NCI-H146 treated with DMSO at 0.1 percent for 48 hours (cell line): ENCODE measurements at regions not wholly inside any gene's neighbourhood (a gene's known extent, or its start where the extent isn't known, plus 50 kb on each side); places are given as distances from the start of the nearest gene placed in this dataset.

Source experiments
- DNase-seq: peaks from one replicate; lab custom pipeline; 2025; ENCODE audit not compliant: unreplicated experiment; lab: John Stamatoyannopoulos, UW

DNA sequence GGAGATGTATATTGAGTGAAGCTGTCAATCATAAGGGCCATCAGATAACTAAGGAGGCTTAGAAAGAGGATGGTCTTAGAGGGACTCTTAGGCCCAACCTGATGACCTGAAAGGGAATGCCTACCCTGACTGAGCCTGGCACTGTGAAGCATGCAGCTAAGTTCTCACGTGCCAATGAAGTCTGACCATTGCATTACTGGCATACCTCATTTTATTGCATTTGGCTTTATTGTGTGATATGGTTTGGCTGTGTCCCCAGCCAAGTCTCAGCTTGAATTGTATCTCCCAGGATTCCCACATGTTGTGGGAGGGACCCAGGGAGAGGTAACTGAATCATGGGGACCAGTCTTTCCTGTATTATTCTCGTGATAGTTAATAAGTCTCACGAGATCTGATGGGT, 421.6 kb upstream of the SGCD start:
- no peak for DNase-seq

DNA sequence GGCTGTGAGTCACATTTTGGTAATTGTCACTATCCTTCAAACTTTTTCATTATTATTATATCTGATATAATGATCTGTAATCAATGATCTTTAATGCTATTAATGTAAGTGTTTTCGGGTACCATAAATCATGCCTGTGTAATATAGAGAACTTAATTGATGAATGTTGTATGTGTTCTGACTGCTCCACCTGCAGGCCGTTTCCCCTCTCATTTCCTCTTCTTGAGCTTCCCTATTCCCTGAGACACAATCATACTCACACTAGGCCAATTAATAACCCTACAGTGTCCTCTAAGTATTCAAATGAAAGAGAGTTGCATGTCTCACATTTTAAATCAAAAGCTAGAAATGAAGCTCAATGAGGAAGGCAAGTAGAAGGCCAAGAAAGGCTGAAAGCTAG, 420.9 kb upstream of the SGCD start:
- DNase-seq, result no peak

DNA sequence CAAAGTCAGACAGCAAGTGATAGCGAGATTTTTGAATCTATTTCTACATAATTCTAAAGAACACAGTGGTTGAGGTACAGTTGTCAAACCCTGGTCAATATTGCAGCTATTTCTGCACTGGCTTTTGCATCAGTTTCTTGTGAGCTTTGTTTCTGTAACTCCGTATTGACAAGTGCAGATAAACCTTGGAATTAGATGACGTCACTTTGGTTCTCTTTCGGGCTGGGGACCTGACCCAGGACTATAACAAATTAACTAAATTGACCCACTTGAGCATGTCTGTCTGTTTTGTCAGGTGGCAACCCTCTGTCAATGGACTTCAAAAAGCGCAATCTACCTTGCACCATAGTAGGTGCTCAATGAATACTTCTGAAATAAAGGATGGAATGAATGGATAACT, 418.4 kb upstream of the SGCD start:
- DNase-seq, result no peak

DNA sequence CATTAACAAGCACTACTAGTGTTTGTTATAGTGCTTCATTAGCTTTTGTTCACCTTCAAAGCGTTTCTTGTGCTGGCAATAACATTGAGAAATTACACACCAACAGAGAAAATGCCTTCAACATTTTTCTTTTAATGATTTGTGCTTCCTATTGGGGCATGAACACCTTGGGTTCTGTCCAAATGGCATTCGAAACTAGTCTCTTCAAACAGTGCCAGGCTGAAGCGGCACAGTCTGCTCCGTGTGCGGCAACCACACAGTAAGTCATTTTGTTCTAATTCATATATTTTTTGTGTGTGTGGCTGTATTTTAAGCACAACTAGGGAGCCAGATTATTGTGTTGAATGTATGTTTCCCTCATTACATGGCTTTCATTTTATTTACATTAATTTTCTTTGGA, 414.7 kb upstream of the SGCD start:
- no peak for DNase-seq

DNA sequence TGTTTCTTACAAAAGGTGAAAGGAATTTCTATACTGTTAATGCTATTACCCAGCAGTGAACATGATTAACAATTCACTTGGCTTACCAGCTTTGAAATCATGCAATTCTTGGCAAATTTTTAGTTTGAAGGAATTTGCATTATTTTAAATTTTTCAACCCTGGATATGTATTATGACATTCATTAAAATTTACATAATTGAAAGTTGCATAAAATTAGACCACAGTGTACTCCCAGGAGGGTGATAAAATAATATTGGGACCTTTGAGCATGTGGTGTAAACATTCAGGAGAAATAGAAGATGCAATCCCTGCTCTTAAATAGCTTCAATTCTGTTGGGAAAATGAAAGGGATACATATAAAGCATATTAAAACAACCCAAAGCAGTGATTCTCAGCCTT, 412.2 kb upstream of the SGCD start:
- no peak for DNase-seq

DNA sequence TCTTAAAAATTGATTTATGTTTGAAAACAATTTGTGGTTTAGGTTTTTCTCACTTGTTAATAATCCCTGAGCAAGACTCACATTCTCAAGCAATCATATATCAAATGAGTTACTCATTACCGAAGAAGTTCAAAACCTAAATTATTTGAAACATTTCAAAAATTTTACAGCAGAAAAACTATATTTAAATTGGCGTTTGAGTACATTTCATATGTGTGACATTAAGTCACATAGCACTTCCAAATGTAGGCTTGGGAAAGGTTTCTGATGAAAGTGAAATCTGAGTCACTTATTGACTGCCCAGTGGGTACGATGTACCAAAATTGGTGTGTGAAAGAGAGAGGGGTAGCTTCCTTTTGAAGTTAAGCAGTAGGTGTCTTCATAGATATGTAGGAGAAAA, 411.4 kb upstream of the SGCD start:
- DNase-seq, result no peak

DNA sequence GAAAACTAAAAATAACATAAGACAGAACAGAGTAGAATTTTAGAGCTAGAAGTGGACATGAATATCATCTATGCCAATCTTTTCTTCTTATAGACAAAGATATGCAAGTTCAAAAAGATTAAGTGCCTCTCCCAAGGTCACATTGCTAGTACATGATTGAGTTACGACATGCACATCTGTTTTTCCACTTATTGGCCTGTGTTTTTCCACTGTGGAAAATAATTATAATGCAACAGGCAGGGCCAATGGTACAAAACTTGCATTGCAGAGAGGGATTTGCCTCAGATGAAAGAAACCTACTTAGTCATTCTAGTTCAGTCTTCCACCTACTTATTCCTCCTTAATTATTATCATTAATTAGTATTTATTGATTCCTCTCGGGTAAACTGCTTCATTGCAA, 407.8 kb upstream of the SGCD start:
- DNase-seq, result no peak

DNA sequence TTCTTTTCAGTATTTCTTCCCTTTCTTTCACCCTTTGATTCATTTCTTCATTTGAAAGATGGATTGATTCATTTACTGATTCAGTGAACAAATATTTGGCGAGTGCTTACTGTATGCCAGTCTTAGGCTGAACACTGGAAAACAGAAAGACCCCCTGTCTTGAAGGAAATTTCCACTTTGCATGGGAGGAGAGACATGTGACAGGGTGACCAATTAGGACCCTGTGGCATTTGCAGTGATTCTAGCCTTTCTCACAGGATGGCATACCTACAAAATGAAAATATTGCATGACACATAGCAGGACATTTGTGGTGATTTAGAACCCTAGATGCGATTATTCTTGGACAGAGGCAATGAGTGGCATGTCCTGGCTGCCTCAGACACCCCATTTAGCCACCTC, 407.2 kb upstream of the SGCD start:
- DNase-seq, result no peak

DNA sequence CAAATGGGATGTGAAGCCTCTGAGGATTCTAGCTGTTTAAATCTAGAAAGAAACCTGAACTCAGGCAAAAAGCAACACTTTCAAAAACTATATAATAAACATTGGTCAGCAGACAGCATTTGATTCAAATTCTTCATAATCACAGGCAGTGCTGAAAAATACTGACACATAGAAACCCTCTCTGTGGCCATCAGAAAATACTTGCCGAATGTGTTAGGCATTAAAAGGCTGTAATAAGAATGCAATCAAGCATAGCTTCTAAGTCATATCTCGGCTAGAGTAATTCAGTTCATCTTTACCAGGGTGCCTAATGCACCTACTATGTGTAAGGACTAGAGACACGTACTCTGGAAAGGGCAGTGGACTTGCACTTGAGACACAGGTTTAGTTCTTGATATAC, 405.3 kb upstream of the SGCD start:
- no peak for DNase-seq

DNA sequence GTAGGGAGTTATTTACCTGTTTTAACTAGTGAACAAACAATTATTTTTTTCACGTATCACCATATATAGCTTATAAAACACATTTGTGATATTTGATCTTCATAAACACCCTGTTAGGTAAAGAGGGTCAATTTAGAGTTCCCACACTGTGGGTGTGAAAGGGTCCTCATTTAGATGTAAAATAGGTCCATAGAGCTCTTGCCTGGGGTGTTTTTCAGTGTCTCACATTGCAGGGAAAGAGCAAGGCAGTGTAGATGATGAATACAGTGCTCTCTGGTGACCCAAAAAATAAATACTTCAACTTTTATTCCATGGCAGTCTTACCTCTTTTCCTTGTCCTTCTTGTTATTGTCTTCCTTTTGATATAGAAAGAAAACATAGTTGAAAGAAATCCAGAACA, 403.2 kb upstream of the SGCD start:
- no peak for DNase-seq

DNA sequence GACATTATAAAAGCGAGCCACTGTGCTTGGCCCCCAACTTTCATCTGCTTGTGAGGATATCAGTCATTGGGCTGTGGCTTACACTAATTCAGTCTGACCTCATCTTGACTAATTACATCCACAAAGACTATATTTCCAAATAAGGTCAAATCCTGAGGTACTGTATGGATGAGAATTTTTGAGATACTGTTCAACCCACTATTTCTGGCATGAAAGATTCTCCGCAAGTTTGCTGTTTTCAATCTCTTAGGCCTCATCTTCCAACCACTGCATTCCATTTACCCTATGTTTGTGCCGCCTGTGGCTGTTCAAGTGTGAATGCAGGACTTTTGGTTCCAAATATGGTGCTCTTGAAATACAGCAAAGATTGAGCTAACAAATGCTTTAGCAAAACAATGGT, 400.9 kb upstream of the SGCD start:
- DNase-seq, result no peak

DNA sequence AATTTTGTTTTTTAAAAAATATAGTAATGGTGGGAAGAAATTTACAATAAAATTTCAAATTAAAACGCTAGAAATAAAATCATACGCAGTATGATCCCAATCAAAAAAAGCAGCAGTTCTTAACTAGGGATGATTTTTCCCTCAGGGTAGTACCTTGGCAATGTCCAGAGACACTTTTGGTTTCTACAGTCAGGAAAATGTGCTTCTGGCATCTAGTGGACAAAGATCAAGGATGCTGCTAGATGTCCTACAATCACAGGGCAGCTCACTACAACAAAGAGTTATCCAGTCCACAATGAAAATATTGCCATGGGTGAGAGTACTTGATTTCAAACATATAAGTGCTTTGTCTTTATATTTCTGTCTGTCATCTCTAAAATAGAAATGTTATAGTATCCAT, 400.2 kb upstream of the SGCD start:
- DNase-seq, result no peak

DNA sequence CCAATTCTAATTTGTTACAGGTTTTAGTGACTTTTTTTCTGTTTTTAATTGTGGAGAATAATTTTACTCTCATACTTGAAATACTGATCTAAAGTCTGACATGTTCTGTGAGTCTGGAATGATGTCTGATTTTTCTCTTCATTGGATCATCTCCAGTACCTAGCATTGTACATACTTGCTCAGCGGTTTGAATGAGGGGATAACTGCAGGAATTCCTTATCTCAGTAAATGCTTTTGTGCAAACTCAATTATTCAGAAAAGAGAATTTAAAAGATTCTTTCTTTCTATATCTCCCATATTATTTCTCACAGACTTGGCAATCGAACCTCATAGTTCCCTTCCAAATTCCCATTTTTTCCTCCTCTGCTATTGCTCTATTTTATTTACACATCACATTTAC, 397.9 kb upstream of the SGCD start:
- DNase-seq, result no peak

DNA sequence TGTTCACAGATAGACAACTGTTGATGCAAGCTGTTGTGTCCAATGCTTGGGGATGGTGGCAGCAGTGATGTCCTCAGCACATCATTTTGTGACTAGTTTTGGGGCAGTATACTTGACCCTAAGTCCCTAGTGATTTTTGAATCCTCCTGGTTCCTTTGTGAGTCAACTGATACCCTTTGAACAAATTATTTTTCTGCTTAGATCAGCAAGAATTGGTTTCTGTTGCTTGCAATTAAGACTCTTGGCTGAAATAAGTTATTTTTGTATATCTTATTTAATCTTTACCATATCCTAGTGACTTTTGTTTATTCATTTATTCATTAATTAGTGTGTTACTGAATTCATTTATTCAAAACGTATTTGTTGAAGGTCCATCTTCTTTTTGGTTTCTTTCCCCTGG, 392.0 kb upstream of the SGCD start:
- no peak for DNase-seq

DNA sequence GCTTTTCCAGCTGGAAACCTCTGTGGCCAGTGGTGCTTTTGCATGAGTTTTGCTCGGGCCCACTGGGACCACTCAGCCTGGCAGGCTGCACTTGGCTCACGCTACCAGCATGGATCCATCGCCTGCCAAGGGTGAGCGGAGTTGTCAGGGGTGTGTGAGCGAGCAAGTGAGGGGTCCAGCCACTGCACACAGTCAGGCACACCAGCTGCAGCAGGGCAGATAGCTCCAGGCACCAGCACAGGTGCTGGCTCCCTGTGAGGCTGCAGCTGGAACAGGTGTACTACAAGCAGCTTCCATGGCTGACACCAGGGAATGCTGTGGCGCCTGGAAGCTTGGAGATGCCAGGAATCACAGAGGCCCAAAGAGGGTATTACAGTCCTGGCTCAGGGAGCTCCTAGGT, 391.2 kb upstream of the SGCD start:
- DNase-seq, result no peak

DNA sequence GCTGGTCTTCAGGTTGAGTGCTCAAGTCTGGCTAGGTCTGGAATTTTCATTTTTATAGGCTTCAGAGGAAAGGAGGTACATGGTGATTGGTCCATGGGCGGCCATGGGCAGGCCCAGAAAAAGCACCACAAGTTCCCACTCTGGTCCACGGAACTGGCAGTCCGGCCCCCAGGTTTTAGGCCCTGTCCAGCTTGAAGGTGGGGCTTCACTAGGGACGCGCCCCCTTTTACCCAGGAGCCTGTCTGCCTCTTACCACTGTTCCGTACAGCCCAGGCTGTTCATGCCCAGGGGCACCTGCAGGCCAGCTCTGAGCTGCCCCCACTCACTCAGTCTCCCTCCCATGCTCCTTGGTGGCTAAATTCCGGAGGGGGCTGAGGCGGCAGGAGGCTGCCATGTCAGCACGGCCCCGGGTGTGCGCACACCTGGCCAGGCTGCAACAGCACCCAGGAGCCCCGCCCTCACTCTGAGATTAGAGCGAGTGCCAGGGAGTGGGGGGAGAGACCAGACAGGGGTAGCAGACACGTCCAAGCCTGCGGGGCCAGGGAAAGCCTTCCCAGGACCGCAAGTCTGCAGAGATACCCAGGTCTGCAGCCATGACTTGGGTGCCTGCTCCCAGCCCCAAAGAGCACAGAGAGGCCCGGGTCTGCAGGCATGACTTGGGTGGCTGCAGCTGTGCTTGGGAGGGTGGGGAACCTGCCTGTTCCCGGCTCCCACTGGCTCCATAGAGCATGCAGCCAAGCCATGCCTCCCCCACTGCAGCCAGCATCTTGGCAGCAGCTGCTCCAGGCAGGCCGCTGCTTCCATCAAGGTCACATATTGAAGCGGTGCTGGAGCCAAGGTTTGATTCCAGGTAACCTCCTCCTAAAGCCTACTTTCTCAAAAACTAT, 390.2 kb upstream of the SGCD start:
- no peak for DNase-seq

DNA sequence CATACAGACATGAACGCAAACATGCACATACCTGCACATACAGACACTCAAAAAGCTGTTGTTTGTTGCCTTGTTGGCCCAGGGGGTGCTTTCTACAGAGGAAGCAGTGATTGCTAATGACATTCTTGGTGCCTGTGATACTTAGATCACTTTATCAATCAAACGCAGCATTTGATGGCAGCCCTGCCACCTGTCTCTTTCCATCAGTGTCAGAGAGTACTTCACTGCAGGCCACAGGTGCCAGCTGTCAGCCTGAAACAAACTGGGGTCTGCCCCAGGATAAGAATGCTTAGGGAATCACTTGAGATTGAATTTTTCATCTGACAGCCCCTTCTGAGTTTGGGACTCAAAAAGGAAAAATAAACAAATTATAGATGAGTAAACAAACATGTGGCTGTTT, 388.9 kb upstream of the SGCD start:
- no peak for DNase-seq

DNA sequence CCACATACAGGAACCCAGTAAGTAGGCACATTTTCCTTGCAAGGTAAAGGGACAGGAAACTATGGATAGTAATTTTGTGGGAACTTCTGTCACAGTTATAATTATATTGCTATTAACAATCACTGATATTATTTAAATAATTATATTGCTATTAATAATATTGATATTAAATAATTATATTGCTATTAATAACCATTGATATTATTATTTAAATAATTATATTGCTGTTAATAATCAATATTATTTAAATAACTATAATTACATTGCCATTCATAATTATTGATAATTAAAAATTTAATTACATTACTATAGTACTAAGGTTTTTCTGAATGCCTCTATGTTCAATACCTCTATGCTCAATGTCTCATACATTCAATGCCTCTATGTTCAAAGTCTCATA, 385.6 kb upstream of the SGCD start:
- no peak for DNase-seq

DNA sequence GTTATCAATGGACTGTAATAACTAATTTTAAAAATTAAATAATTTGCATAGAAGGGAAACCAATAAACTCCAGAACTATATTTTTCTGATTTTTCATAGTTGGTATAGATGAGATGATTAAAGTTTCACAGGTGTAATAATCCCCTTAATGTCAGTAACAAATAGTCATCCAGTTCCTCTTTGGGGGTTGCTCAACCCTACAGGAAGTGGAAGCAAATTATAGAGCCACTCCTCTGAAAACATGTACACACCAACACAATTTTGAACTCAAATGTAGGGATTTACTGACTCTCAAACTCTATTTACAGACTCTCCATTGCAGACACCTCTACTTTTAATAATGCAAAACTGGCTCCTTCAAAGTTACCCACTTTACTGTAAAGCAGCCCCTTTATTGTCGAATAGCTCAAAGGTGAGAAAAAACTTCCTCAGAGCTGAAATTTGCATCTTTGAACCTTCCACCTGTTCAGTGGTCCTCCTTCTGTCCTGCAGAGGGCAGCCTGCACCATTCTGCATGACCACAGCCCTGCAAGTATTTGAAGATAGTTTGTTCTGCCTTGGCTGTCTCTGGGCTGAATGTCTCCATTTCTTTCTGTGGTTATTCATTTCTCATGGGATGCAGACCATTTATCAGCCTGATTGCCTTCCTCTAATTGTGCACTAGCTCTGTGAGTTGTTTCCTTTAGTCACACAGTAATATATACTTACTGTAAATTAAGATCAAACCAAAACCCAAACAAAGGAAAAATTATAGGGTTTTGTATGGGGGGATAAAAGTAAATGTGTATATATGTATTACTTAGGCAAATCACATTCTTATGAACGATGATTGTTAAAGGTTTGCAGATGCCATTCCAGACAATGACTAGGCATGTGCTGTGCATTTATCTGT, 383.2 kb upstream of the SGCD start:
- DNase-seq, result no peak

DNA sequence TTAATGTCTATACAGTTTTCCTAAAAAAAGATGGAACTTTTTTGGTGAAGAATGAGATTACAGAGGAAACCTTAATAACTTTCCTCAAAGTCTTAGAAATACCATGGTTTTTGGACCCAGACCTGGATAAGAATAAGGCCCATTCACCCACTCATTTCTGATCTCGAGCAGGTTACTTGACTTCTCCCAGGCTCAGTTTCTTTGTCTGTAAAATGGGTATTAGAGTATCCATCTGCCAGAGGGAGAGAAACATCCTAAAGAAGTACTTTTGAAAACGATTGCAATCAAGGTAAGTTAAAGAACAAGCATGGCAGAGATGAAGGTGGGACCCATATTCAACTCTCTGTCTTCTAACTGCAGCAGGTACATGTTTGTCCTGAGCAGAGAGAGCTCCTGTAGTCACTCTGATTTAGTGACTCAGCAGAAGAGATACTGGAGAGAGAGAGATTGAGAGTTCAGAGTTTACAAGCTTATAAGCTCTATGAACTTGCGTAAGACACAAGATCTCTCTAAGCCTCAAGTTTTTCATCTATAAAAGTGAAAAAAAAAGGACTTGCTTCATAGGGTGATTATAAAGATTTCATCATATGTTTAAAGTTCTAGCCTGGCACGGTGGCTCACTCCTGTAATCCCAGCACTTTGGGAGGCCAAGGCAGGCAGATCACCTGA, 379.4 kb upstream of the SGCD start:
- DNase-seq, result no peak

DNA sequence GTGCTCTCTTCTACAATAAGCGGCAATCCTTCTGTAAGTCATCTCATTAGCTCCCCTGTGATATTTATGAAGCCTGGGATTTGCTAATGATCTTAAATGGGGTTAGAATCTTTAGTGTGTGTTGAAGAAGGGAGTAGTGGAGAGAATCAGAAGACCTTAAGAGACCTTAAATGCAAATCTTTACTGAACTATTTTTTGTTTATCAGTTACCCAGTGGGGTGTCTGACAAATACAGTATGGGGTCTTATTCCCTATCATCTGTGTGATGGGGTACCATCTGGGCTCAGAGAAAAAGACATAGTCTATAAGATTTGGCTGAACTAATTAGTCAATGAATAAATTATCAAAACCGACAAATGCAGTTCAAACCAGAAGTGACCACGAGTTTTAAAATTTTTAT, 378.4 kb upstream of the SGCD start:
- DNase-seq, result no peak
